ENCODE measurements at regions not wholly inside any gene's neighbourhood (a gene's known extent, or its start where the extent isn't known, plus 50 kb on each side); places are given as distances from the start of the nearest gene placed in this dataset.

DNA sequence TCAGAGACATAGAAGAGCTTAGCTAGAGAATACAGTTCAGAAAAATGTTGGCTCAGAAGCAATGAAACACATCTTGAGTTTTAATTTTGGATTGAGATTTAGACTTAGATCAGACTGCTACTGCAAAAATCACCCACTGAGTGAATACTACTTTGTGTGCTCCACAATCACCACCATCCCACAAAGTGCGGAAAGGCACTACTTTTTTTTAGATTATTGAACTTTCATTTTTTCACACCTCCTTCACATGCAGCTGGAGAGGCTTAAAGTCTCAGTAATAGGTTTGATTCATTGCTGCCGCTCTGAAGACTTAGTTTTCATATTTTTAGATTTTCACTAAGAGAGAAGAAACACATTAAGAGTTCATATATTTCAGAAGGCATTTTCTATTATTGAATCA is 289.9 kb upstream of the PRR20A start:
- DNase-seq = no peak

DNA sequence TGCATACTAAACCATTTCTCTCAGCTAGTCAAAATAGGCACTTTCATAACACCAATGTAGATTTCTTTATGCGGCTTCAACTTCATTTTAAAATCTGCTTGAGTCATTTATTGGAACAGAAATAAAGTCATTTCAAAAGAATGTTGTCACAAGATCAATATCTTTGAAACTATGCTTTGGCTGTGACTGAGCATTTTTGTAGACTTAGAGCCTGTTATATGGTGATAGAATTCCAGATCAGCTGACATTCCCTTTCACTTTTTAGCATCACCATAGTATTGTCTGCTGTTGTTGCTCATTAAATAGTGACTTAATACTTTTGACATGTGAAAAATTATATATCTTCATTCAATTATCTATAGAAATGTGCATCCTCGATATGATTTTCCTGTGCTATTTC is 279.2 kb upstream of the PRR20A start:
- DNase-seq = no peak

DNA sequence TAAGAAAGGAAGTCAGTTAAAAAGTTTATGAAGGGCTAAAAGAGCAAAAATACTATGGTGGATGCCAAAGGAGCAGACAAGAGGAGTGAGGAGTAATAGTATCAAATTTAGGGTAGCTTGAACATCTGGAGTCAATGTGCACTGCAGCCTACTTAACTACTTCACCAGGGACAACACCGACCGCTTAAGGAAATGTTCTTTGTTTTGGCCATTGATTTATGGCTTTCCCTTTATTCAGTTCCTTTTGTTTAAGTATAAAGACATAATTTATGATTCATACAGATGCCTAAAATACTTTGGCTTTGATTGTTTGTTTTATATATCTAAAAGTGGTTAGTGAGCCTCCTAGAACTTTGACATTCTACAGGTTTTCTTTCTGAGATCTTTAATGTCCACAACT is 276.3 kb upstream of the PRR20A start:
- no peak for DNase-seq

DNA sequence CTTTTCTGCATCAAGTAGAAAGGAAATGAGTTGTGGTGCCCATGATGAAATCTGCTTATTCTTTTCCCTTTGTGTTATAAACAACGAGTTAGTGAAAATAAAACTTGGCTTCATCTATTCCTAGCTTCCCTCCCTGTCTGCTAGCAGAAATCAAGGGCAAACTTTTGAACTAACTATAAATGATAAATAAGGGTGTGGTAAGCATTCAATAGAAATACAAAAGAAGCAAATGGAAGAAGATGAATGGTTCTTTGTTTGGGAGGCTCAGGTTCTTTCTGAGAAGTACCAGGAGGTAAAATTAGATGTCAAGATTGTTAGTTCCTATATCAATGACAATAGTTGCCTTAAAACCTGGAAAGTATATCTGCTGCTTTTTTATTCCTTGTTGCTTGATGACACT is 275.3 kb upstream of the PRR20A start:
- no peak for DNase-seq

GRCh38 chr13:56869671-56870070 is 271.0 kb upstream of the PRR20A start:
- no peak for DNase-seq

DNA sequence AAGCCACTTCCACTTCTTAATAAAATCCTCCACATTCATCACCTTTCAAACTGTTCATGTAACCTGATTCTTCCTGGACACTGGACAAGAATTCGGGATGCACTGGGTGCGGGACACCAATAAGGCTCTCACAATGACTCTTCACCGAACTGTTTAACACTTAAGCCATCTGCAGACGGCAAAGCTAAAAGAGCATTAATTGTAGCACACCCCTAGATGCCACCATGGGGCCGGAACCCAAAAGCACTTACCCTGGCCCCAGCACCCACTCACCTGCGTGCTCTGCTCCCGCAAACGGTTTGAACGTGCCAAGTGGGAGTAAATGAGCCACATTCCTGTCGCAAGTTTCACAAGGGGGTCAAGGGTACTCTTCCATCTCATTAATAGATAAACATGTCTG is 254.3 kb upstream of the PRR20A start:
- DNase-seq = peak; percentile 40

DNA sequence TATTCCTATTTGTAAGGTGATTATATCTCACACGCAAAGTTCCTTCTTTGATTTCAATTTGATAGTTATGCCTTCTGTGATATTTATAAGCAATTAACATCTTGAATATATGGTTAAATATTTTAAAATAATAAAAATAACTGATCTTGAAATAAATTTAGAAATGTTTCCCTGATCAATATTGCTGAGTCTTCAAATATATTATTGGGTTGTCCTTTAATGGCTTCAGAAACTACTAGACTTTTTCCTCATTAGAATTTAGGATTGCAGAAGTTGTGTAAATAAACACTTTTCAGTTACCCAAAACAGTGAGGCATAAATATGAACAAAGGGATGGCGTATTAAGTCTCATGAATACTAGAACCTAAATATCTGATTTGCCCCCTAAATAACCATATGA is 252.3 kb upstream of the PRR20A start:
- no peak for DNase-seq

- DNase-seq = no peak
These were observed 246.9 kb upstream of the PRR20A start for GRCh38 chr13:56893843-56894242.

GRCh38 chr13:56900549-56901279 is 240.0 kb upstream of the PRR20A start:
- DNase-seq = no peak

DNA sequence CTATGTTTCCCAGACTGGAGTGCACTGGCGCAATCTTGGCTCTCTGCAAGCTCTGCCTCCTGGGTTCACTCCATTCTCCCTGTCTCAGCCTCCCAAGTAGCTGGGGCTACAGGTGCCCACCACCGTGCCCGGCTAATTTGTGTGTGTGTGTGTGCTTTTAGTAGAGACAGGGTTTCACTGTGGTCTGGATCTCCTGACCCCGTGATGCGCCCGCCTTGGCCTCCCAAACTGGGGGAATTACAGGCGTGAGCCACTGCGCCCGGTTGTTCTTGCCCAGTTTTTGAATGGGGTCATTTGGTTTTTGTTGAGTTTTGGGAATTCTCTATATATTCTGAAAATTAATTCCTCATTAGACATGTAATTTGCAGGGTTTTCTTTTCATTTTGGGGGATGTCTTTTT is 238.4 kb upstream of the PRR20A start:
- no peak for DNase-seq

GRCh38 chr13:56903710-56904282 is 236.9 kb upstream of the PRR20A start:
- DNase-seq = no peak

DNA sequence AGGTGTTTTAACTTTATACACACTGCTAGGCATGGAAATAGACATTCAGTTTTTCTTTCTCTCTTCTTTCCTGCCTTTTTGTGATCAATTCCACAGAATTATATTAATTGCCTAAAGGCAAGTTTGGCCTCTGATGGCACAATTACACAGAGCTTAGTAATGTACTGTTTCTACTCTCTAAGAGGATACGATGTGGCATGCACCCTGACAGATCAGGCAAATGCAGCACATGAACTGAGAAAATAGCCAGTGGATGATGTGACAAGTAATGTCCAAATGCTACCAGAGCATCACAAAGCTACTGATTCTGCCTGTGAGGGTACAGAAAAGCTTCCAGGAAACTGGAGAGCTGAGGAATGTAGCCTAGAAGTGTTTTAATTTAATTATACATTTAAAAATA is 233.8 kb upstream of the PRR20A start:
- DNase-seq = no peak

GRCh38 chr13:56907766-56908165 is 233.0 kb upstream of the PRR20A start:
- DNase-seq = no peak

DNA sequence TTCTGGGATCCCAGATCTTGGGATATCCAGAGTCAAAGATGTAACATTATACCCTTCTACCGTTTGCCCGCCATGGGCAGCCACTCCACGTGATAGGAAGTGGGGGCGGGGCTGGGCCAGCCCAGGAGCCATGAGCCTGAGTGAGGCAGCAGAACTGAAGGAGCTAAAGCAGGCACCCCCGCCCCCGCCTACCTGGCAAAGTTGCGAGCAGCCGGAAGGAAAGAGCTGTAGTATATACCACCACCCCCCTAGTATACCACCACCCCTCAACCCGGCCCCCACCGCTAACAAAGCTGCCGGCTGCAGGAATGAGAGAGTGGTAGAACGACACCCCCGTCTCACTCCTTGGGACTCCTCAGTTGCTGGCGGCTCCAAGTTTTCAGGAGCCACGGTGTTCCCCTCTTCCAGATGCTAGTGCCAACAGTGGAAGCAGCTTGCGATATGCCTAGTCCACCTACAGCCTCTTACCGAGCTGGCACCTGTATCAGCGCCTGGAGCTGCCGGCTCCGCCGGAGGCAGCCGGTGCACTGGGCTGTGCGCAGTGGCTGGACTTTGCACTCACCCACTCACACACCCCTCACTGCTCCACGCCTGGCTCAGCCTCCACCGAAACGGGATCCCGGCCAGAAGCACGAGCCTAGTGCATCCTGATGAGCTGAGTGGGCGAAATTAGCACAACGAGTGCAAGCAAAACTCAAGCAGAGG is 230.7 kb upstream of the PRR20A start:
- no peak for DNase-seq

DNA sequence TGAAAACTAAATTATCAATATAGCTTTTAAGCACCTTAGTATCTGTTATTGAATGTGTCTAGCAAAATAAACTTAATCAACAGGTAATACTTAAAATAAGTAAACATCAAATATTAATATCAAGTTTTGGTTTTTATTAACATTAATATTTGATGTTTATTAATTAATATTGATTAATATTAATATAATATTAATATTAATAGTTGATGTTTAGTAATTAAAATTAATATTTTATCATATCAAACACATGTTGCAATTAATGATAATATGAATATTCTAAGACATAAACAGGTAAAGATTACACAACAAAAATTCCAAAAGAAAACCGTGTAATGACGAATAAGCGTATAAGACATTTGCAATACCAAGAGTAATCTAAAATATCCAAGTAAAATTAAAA is 222.8 kb upstream of the PRR20A start:
- no peak for DNase-seq

GRCh38 chr13:56923626-56924140 is 217.0 kb upstream of the PRR20A start:
- DNase-seq = no peak

GRCh38 chr13:56924401-56924800 is 216.3 kb upstream of the PRR20A start:
- DNase-seq = no peak

- DNase-seq = no peak
These were observed 208.6 kb upstream of the PRR20A start for GRCh38 chr13:56932104-56932503.

DNA sequence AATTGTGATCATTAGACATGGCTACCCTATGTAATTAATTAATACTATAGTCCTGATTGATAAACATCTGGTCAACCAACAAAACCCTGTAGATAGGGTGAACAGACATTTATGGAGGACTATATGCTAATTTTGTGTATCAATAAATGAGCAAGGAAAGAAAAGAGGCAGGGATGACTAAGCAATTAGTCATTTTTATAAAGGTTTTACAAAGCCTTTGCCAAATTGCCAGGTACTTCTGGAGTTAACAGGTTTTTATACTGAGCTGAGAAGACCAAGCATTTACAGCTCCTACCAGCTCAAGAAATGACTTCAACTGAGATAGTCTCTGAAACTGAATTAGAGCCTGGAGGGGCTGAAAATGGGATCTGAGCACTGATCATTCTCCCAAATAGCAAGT is 186.8 kb upstream of the PRR20A start:
- no peak for DNase-seq

GRCh38 chr13:56975647-56976046 is 165.1 kb upstream of the PRR20A start:
- DNase-seq = no peak

- DNase-seq = no peak
These were observed 159.9 kb upstream of the PRR20A start for GRCh38 chr13:56980856-56981255.

GRCh38 chr13:56986121-56986520 is 154.6 kb upstream of the PRR20A start:
- no peak for DNase-seq

- DNase-seq = no peak
These were observed 152.2 kb upstream of the PRR20A start for GRCh38 chr13:56988543-56988942.

DNA sequence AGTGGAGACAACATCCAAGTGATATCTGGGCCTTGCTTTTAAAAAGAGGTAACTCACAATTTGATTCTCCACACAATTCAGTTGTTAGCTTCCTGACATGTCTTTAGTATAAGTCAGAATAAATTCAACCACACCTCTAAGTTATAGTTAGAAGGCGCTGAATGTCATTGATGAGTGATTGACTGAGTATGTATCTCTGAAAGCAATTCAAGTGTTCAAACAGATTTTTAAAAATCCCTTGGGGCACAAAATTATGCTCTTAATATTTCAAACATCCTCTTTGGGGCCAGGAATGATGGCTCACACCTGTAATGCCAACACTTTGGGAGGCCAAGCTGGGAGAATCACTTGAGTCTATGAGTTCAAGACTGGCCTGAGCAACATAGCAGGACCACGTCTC is 137.0 kb upstream of the PRR20A start:
- no peak for DNase-seq

Data from NCI-H2029 treated with DMSO at 0.1 percent for 48 hours (cell line).